ENCODE measurements at regions not wholly inside any gene's neighbourhood (a gene's known extent, or its start where the extent isn't known, plus 50 kb on each side); places are given as distances from the start of the nearest gene placed in this dataset.

GRCh38 chr5:61610678-61611024, 278.6 kb downstream of the ZSWIM6 start:
- TF ChIP-seq POLR2AphosphoS5 (IDR thresholded peaks at IDR 0.05; ENCODE audit: low read depth, low read length) = no peak
- TF ChIP-seq SIN3A (IDR thresholded peaks at IDR 0.05; ENCODE audit: borderline replicate concordance, insufficient read depth, low read length) = no peak
- no peak for TF ChIP-seq FOXP2 (optimal IDR thresholded peaks at IDR 0.05; ENCODE audit: borderline replicate concordance, extremely low read depth, extremely low read length, insufficient read depth)
- no peak for TF ChIP-seq REST (IDR thresholded peaks at IDR 0.05; ENCODE audit: insufficient read depth in 1 of 2, low read depth in 2 of 2, low read length in 2 of 2)
- no peak for TF ChIP-seq TAF1 (IDR thresholded peaks at IDR 0.05; ENCODE audit: borderline replicate concordance, insufficient read depth, low read length)

GRCh38 chr5:61612431-61612830, 280.4 kb downstream of the ZSWIM6 start:
- TF ChIP-seq POLR2AphosphoS5 (IDR thresholded peaks at IDR 0.05; ENCODE audit: low read depth, low read length) = no peak

GRCh38 chr5:61613679-61614078, 281.6 kb downstream of the ZSWIM6 start:
- TF ChIP-seq FOXP2 (optimal IDR thresholded peaks at IDR 0.05; ENCODE audit: borderline replicate concordance, extremely low read depth, extremely low read length, insufficient read depth) = no peak
- no peak for TF ChIP-seq TAF1 (IDR thresholded peaks at IDR 0.05; ENCODE audit: borderline replicate concordance, insufficient read depth, low read length)
- TF ChIP-seq POLR2AphosphoS5 (IDR thresholded peaks at IDR 0.05; ENCODE audit: low read depth, low read length) = no peak
- TF ChIP-seq SIN3A (IDR thresholded peaks at IDR 0.05; ENCODE audit: borderline replicate concordance, insufficient read depth, low read length) = no peak
- TF ChIP-seq REST (IDR thresholded peaks at IDR 0.05; ENCODE audit: insufficient read depth in 1 of 2, low read depth in 2 of 2, low read length in 2 of 2) = no peak

- no peak for TF ChIP-seq TAF1 (IDR thresholded peaks at IDR 0.05; ENCODE audit: borderline replicate concordance, insufficient read depth, low read length)
- TF ChIP-seq POLR2AphosphoS5 (IDR thresholded peaks at IDR 0.05; ENCODE audit: low read depth, low read length) = no peak
- TF ChIP-seq FOXP2 (optimal IDR thresholded peaks at IDR 0.05; ENCODE audit: borderline replicate concordance, extremely low read depth, extremely low read length, insufficient read depth) = no peak
- TF ChIP-seq SIN3A (IDR thresholded peaks at IDR 0.05; ENCODE audit: borderline replicate concordance, insufficient read depth, low read length) = no peak
- TF ChIP-seq REST (IDR thresholded peaks at IDR 0.05; ENCODE audit: insufficient read depth in 1 of 2, low read depth in 2 of 2, low read length in 2 of 2) = no peak
These were observed 282.5 kb downstream of the ZSWIM6 start for GRCh38 chr5:61614606-61615005.

GRCh38 chr5:61617039-61617438, 285.0 kb downstream of the ZSWIM6 start:
- TF ChIP-seq TAF1 (IDR thresholded peaks at IDR 0.05; ENCODE audit: borderline replicate concordance, insufficient read depth, low read length) (no peak), REST (IDR thresholded peaks at IDR 0.05; ENCODE audit: insufficient read depth in 1 of 2, low read depth in 2 of 2, low read length in 2 of 2) (no peak), POLR2AphosphoS5 (IDR thresholded peaks at IDR 0.05; ENCODE audit: low read depth, low read length) (no peak), FOXP2 (optimal IDR thresholded peaks at IDR 0.05; ENCODE audit: borderline replicate concordance, extremely low read depth, extremely low read length, insufficient read depth) (no peak), SIN3A (IDR thresholded peaks at IDR 0.05; ENCODE audit: borderline replicate concordance, insufficient read depth, low read length) (no peak)

Data from PFSK-1 (cell line).